NCI-H524 (cell line): ENCODE measurements at regions not wholly inside any gene's neighbourhood (a gene's known extent, or its start where the extent isn't known, plus 50 kb on each side); places are given as distances from the start of the nearest gene placed in this dataset.

Source experiments
- DNase-seq, 2 experiments: peaks; one replicate each; lab custom pipeline; 2025; lab: John Stamatoyannopoulos, UW

DNA sequence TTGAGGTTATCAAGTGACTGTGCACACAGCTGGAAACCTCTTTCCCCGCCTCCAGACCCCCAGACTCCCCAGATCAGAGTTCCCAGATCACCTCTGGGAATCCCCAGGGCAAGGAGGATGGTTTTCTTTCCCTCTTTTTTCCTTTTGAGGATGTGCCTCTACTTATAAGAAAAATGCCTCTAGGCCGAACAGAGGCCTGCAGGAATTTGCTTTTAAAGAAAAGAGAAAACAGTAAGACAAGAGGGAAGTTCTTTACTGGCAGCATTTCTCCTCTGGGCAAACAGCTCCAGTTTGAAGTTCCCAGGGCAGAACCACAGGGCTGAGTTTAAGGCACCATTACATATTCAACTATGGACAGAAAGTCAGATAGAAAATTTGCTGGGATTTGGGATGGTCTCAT, 837.9 kb upstream of the LCORL start:
- no peak for DNase-seq

DNA sequence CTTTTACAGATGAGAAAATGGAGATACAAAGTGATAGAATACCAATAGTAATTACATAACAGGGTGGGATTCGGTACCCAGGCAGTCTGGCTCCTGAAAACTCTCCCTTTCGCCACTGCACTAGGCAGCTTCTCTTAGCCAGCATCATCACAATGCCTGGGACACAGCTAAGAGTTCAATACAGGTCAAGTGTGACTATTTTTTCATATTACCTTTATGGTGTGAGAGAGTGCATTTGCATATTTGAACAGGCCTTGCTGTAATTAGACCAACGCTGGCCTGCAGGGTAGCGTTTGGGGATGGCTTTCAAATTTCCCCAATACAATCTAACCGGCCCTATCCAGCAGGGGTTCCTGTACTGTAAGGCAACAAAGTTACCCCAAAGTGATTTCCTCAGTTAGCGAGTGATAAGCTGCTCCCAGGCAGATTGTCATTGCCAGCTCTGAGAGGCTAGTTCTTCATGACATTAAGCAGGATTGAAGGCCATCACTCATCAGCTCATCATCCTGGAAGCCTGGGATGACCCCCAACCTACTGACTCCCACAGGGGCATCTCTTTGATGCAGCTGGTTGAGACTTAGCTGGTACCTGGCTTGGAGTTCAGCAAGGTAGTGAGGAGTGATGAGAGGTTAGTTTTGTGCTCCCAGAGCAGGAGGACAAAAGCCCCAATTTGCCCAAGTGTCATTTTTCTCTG, 836.8 kb upstream of the LCORL start:
- DNase-seq = no peak

DNA sequence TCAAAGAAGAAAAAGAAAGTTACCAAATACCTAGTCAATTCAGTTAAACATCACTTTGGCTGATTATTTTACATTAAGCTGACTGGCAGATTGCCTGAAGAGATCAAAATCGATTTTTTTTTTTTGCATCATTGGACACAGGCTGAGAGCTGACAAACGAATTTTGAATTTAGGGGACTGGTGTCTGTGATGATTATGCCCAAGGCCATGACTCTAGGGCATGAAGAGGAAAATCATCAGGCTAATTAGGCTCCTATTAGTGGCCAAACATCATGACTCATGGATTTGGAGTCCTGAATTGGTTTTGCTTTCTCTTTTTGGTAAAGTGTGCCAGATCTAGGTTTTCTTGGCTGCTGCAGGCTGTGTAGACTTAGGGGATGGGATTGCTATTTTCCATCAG, 829.3 kb upstream of the LCORL start:
- no peak for DNase-seq

DNA sequence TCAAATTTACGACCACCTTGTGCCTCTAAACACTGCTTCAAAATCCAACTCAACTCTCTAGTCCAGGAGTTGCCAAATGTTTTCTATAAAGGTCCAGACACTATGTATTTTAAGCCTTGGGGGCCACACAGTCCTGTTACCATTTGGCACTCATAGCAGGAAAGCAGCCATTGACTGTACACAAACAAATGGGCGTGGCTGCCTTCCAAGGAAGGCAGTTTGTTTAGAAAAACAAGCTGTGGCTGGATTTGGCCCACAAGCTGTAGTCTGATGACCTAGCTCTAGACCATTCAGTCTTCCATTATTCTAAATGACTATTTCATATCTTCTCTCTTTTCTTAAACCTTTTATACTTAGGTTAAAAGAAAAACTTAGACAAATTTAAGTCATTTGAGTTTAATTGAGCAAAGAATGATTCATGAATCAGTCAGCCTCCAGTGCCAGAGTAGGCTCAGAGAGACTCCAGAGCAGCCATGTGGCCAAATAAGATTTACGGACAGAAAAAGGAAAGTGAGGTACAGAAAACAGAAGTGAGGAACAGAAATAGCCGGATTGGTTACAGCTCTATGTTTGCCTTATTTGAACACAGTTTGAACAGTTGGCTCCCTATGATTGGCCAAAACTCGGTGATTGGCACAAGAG, 825.8 kb upstream of the LCORL start:
- no peak for DNase-seq

DNA sequence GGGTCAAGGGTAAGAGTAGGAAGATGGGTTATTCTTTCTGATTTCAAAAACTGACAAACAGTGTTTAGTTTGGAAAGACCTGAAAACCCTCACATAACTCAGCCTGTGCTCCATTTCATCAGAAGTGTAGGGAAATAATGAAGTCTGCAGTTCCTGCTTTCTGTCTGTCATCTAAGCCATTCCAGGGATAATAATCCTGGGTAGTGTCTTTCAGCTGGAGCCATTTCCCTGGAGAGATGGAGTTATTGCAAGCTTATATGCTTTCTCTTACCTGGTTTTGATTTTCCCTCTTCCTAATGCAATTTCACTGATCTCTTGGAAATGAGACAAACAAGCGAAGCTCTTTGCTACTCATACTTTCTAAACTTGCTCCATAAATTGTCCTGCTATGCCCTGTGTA, 824.8 kb upstream of the LCORL start:
- no peak for DNase-seq

DNA sequence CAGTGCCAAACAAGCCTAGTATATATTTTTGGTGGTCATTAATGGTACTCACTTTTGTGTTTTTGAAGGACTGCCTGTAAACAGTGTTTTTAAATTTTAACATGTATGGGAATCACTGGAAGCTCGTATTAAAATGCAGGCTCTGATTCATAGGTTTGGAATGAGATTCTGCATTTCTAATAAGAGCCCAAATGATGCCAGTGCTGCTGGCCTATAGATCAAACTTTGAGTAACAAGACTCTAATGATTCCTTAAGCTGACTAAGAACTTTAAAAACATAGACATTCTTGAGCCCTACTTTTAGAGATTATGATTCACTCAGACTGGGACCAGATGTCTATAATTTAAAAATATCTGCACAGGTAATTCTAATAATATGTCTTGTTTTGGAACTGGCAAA, 823.2 kb upstream of the LCORL start:
- DNase-seq = no peak

DNA sequence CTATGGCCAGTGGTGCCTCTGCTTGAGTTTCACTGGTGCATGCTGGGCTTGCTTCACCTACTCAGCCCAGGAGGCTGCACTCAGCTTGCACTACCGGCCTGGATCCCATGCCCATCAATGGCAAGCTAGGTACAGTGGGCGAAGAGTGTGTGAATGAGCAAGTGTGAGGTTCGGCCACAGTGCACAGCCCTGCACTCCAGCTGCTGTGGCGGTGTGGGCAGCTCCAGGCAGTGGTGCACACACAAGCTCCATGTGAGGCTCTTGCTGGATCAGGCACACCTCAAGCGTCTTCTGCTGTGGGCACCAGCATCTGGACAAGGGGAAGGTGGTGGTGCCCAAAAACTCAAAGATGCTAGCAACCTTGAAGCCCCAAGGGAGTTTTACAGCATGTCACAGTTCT, 820.9 kb upstream of the LCORL start:
- DNase-seq = no peak

DNA sequence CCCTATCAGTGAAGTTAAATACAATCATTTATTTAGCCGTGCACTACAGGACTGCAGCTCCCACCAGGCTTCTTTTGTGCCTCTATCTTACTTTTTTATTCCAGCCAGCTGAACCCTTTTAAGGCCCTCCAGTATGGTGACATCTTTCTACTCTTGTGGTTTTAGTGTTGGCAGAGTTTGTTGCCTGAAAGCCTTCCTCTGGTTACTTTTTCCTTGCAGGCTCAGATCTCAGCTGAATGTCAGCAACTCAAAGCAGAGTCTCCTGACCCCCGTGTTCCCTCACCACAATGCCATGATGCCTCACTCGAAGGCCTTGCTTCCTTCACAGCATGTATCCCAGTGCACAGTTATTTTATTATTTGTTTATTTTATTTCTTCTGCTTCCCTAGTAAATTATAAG, 818.9 kb upstream of the LCORL start:
- no peak for DNase-seq

DNA sequence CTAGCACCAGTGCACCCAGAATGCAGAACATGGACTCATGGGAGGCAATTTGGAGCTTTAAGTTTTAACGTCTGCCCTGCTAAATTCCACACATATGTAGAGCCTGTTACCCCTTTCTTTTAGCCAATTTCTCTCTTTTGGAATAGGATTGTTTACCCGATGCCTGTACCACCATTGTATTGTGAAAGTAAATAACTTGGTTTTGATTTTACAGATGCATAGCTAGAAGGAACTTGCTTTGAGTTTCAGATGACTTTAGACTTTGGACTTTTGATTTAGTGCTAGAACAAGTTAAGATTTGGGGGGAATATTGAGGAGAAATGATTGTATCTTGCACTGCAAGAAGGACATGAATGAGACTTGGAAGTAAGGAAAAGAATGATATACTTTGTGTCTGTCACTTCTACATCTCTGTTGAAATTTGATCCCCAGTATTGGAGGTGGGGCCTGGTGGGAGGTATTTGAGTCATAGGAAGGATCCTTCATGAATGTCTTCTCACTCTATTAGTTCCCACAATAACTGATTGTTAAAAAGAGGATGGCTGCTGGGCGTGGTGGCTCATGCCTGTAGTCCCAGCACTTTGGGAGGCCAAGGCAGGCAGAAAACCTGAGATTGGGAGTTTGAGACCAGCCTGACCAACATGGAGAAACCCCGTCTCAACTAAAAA, 794.8 kb upstream of the LCORL start:
- no peak for DNase-seq

DNA sequence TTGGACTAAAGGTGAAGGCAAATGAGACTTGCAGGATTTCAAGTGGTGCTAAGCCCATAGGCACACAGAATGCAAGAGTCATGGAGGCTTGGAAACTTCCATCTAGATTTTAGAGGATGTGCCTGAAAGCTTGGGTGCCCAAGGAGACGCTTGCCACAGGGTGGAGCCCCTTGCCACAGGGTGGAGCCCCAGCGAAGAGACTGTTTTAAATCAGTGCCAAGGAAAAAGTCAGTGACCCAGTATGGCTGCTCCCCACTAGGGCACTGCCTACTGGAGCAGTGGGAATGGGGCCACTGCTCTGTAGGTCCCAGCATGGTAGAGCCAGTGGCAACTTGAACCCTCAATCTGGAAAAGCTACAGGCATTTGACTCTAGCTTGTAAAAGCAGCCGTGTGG, 794.2 kb upstream of the LCORL start:
- DNase-seq = peak in 1 of 2 experiments; percentile 46

DNA sequence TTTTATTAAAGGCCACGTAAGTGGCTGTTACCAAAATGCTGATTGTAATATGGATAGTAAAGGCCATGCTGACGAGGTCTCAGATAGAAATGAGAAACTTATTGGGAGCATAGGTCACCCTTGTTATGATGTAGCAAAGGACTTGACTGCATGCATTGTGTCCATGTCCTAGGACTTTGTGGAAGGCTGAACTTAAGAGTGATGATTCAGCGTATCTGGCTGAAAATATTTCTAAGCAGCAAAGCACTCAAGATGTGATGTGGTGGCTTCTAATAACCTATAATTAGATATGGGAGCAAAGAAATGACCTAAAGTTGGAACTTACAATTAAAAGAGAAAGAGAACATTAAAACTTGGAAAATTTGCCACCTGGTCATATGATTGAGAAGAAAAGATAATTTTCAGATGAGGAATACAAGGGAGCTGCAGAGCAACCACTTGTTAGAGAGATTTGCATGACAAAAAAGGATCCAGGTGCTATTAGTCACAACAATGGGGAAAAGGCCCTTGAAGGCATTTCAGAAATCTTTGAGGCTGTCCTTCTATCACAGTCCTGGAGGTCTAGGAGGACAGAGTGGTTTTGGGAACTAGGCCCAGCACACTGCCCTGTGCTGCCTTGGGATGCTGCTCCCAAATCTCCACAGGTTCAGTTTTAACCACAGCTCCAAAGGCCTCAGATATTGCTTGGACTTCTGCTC, 793.7 kb upstream of the LCORL start:
- DNase-seq = no peak

DNA sequence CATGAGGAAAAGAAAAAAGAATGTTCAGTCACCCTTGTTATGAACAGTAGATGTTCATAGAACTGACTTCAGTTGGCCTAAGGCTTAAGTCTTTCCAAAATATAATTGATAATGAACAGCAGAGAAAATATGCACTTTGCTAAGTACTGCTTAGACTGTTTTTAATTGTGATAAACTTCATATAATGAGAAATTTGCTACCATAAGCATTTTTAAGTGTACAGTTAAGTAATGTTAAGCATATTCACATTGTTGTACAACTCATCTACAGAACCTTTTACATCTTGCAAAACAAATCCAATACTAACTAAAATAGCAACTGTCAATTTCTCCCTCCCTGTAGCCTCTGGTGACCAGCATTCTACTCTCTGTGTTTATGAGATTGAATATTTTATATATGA, 792.2 kb upstream of the LCORL start:
- no peak for DNase-seq

DNA sequence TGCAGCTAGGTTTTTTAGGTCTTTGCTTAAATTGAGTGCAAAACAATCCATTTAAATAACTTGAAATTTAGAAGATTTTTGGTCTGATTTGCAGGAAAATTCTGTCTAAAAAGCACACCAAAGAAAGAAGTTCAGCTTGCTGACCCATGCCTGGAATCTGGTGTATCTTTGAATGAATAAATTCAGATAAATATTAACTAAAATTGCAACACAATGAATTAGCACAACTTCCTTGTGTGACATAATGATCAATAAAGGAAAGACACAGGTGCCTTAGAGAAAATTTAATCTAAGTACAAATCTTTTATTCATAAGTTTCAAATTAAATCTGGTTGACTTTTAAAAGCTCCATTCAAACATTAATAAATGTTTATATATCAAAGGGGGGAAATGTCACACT, 791.5 kb upstream of the LCORL start:
- no peak for DNase-seq

DNA sequence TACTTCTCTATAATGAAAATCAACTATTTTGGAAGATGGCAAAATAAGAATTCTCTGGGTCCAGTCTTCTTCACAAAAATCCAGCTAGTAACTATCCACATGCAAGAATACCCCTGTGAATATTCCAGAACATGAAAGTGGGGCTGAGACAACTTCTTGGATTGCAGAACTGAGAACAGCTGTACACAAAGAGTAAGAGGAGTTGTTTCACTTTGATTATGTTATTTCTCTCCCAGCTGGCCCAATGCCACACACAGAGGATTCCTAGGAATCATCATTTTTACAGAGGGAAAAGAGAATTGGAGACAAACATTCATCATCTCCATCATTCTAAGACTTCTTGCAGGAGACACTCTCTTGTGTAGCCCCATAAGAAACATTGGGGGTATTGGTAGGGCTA, 782.2 kb upstream of the LCORL start:
- DNase-seq = no peak

DNA sequence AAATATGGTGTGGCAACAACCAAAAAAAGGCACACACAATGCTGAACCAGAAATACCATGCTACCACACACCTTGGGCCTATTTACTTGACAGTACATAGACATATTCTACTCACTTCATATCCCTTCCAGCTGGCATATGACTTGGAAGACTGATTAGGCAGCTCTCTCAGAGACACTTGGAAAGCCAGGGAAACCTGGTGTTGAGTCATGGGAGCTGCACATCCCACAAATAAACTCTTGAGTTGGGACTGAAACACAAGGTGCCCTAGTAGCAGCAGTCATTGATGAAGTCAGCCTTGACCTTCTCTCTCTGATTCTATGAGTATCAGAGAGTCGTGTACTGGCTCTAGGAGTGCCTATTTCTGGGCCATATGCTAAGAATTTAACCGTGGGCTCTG, 776.6 kb upstream of the LCORL start:
- DNase-seq = peak in 1 of 2 experiments; percentile 20

DNA sequence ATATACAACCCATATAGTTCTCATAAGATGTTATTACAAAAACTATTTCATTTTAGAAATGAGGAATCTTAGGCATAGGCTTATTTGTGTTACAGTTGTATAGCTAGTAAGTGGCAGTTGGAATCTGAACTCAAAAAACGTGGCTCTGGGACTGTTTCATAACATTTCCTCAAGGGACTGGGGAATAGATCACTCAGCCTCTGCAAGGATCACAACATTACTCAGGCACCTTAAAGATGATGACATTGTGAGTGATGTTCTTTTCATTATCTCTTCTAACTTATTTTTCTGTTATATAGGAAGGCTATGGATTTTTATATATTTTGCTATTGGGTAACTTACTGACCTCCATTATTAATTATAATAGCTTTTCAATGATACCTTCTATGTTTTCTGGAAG, 774.2 kb upstream of the LCORL start:
- no peak for DNase-seq

DNA sequence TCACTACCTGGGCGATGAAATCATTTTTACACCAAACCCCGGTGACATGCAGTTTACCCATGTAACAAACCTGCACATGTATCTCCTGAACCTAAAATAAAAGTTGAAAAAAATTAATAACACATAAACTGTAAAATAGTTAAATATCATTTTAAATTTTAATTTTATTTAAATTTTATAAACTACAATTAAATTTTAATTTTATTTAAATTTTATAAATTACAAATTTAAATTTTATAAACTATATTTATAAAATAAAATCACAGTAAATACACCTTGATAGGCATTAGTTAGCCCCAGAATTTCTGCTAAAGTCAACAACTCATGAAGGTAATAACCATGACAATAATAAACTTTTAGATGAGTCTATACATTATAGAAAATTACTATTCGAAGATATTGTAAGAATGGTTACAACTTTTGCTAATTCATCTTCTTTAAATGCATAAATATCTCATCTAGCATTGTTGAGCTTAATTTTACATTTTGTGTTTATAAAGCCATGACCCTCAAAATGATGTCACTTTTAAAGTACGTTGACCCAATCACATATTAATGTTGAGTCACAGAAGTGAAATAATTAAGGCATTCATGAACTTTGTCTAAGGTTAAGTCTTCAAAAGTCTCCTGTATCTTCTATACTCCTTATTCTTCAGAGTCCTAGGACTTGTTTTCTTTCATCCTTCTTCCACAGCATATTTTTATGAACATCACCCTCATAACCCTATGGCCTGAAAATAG, 755.8 kb upstream of the LCORL start:
- no peak for DNase-seq

DNA sequence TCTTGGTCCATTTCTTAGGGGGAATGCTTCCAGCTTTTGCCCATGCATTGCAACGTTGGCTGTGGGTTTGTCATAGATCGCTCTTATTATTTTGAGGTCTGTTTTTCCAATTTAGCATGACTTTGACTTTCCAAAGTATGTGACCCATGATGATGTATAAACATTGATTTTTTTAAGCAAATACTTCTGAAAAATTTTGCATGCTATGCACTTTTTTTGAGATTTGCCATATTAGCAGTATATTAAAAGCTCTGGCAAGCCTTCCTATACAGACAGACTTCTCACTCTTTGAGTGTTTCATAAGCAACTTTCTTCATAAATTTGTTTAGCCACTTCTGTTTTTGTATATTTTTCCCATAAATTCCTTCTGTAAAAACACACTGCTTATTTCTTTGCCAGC, 746.4 kb upstream of the LCORL start:
- DNase-seq = no peak

DNA sequence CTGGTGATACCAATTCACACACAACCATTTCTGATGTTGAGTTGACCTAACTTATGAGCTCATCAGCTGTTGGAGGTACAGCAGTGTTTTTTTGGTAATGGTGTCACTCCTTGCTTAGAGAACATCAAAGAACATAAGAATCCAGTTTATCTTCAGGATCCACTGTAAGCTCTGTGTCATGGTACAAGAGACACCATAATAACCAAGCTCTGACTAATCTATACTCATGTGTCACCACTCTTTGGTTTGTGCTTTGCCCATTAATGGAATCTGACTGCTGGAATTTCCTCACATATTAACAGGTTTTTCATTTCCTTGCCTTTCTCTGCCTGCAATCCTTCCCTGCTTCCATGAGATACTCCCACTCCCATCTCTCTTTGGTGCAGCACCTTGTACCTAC, 735.1 kb upstream of the LCORL start:
- no peak for DNase-seq

DNA sequence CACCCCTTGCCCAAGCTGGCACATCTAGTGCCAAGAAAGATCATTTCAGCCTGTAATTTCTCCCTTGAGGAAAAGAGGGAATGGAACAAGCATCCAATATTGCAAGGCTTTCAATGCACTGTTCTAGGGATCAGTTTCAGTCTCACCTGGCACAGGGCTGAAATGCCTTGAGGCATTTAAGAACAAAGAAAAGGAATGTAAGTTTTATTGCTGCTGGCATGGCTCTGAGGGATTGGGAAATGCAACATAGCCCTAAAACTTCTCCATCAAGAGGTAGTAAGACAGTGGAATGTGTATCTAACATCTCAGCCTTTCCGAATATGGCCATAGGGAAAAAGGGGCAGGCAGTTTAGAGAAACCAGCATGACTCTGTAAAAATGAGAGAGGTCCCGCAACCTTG, 732.6 kb upstream of the LCORL start:
- DNase-seq = no peak

DNA sequence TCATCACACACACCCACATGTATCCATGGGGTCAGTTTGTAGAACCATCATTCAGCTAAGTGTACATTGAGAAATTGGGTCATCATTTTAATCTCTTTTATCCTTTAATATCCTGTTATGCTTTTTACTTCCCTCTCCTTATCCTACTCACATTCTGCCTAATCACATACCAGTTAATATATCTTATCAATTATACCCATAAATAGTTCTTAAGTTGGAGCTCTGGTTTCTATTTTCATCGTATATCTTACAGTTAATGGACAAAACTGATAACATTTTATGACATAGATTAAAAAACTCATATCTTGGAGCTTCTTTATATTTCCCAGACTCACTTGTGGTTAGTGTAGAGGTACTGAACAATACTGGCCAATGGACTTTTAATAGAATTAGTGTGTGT, 729.5 kb upstream of the LCORL start:
- no peak for DNase-seq

DNA sequence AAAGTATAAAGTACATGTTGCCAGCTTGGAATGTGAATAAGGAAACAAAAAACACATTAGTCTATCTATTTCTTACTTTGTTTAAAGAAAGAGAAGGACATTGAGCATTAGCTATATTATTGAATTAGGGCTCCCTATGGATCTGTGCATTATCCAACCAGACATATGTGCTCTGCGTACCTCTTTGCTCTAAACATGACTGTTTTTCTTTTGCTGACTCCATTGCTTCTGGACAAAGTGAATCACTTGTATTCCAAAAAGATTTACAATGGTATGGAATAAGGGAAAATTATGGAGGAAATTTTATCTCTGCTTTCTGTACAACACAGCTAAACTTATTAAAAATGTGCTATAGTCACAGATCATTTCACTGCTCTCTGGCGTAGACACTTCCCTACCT, 727.8 kb upstream of the LCORL start:
- DNase-seq = no peak
